Liver (tissue), 7 donors: ENCODE measurements at regions not wholly inside any gene's neighbourhood (a gene's known extent, or its start where the extent isn't known, plus 50 kb on each side); places are given as distances from the start of the nearest gene placed in this dataset.

Experiments
- DNase-seq: peaks from one replicate; pipeline ENCODE4 v3.0.0-alpha.2; 2017; ENCODE audit warnings: low spot score
- H3K27ac ChIP-seq, 2 donors: one replicate each; pipeline ENCODE4 v1.7.0; 2013; ENCODE audit warnings: inconsistent platforms in 2 of 2, low read length in 2 of 2, control low read depth in 1 of 2, low read depth in 1 of 2, mild to moderate bottlenecking in 1 of 2
- H3K27me3 ChIP-seq, 4 donors: one replicate each; pipeline versions ENCODE4 v1.6.1 to v1.7.0; 2013; ENCODE audit warnings: low read length in 3 of 4, inconsistent platforms in 1 of 4, mild to moderate bottlenecking in 1 of 4, moderate library complexity in 1 of 4; ENCODE audit not compliant: control insufficient read depth in 4 of 4, insufficient read depth in 4 of 4
- H3K36me3 ChIP-seq, 4 donors: one replicate each; pipeline versions ENCODE4 v1.6.1 to v1.7.0; 2013; ENCODE audit warnings: low read length in 3 of 4, mild to moderate bottlenecking in 3 of 4, low read depth in 1 of 4, moderate library complexity in 1 of 4; ENCODE audit not compliant: control insufficient read depth in 4 of 4, insufficient read depth in 3 of 4
- H3K4me1 ChIP-seq, 4 donors: one replicate each; pipeline versions ENCODE4 v1.6.1 to v1.7.0; 2013; ENCODE audit warnings: low read length in 3 of 4, mild to moderate bottlenecking in 3 of 4, moderate library complexity in 1 of 4; ENCODE audit not compliant: control insufficient read depth in 4 of 4, insufficient read depth in 4 of 4
- H3K4me3 ChIP-seq, 3 donors: one replicate each; pipeline versions ENCODE4 v1.6.1 to v1.7.0; 2013; ENCODE audit warnings: low read length in 3 of 3, control low read depth in 1 of 3, low read depth in 1 of 3, mild to moderate bottlenecking in 1 of 3
- H3K9ac ChIP-seq, 2 donors: one replicate each; pipeline ENCODE4 v1.7.0; 2013; ENCODE audit warnings: low read length in 2 of 2, mild to moderate bottlenecking in 2 of 2, moderate library complexity in 2 of 2, control low read depth in 1 of 2, low read depth in 1 of 2
- H3K9me3 ChIP-seq, 4 donors: one replicate each; pipeline versions ENCODE4 v1.6.1 to v1.7.0; 2013; ENCODE audit warnings: low read length in 3 of 4; ENCODE audit not compliant: control insufficient read depth in 4 of 4
- EGR1 ChIP-seq, 2 donors: IDR thresholded peaks; 2 replicates each; pipeline ENCODE4 v1.6.1; 2016 to 2018; ENCODE audit warnings: antibody characterized with exemption in 2 of 2, low read depth in 2 of 2
- FOXA1 ChIP-seq: IDR thresholded peaks from 2 replicates; pipeline ENCODE4 v1.6.1; 2016; ENCODE audit warnings: antibody characterized with exemption
- FOXA2 ChIP-seq: IDR thresholded peaks from 2 replicates; pipeline ENCODE4 v1.6.1; 2016; ENCODE audit warnings: antibody characterized with exemption
- GABPA ChIP-seq, 2 donors: IDR thresholded peaks in 1 of 2; conservative IDR thresholded peaks in 1 of 2; 2 replicates each; pipeline ENCODE4 v1.6.1; 2016; ENCODE audit warnings: antibody characterized with exemption in 2 of 2, mild to moderate bottlenecking in 1 of 2, moderate library complexity in 1 of 2
- HNF4A ChIP-seq, 2 donors: conservative IDR thresholded peaks; 2 replicates each; pipeline ENCODE4 v1.6.1; 2016; ENCODE audit warnings: antibody characterized with exemption in 2 of 2, mild to moderate bottlenecking in 2 of 2
- HNF4G ChIP-seq: IDR thresholded peaks from 2 replicates; pipeline ENCODE4 v1.6.1; 2016; ENCODE audit warnings: antibody characterized with exemption
- JUND ChIP-seq, 2 donors: IDR thresholded peaks; 2 replicates each; pipeline ENCODE4 v1.6.1; 2016; ENCODE audit warnings: antibody characterized with exemption in 2 of 2
- NR2F2 ChIP-seq: IDR thresholded peaks from 2 replicates; pipeline ENCODE4 v1.6.1; 2016; ENCODE audit warnings: antibody characterized with exemption
- RAD21 ChIP-seq, 2 donors: IDR thresholded peaks; 2 replicates each; pipeline ENCODE4 v1.6.1; 2016; ENCODE audit warnings: antibody characterized with exemption in 2 of 2, mild to moderate bottlenecking in 2 of 2
- RXRA ChIP-seq, 2 donors: IDR thresholded peaks; 2 replicates each; pipeline ENCODE4 v1.6.1; 2017 to 2018; ENCODE audit warnings: antibody characterized with exemption in 2 of 2, mild to moderate bottlenecking in 1 of 2
- SP1 ChIP-seq: IDR thresholded peaks from 2 replicates; pipeline ENCODE4 v1.6.1; 2018; ENCODE audit warnings: antibody characterized with exemption, mild to moderate bottlenecking
- TAF1 ChIP-seq: conservative IDR thresholded peaks from 2 replicates; pipeline ENCODE4 v1.6.1; 2016; ENCODE audit warnings: antibody characterized with exemption, mild to moderate bottlenecking
- YY1 ChIP-seq: IDR thresholded peaks from 2 replicates; pipeline ENCODE4 v1.6.1; 2016; ENCODE audit warnings: antibody characterized with exemption, mild to moderate bottlenecking
- WGBS: extraction: QIAGEN DNeasy Blood & Tissue Kit; methylation state at CpG from one replicate; pipeline ENCODE4 v1.1.7; 2013; 5-methylcytosine and 5-hydroxymethylcytosine counted together
- TF ChIP-seq, protein P1 (sequence below): IDR thresholded peaks from 2 replicates; pipeline ENCODE4 v1.6.1; 2016; ENCODE audit warnings: antibody characterized with exemption
- TF ChIP-seq, protein P2 (sequence below): IDR thresholded peaks from 2 replicates; pipeline ENCODE4 v1.6.1; 2016; ENCODE audit warnings: antibody characterized with exemption
- TF ChIP-seq, protein P3 (sequence below): IDR thresholded peaks from 2 replicates; pipeline ENCODE4 v1.6.1; 2016; ENCODE audit warnings: antibody characterized with exemption
- TF ChIP-seq, protein P4 (sequence below): IDR thresholded peaks from 2 replicates; pipeline ENCODE4 v1.6.1; 2016; ENCODE audit warnings: antibody characterized with exemption, mild to moderate bottlenecking
- donor health status: healthy.
- donor health status: healthy.
- donor health status: healthy.
- donor health status: healthy.

DNA sequence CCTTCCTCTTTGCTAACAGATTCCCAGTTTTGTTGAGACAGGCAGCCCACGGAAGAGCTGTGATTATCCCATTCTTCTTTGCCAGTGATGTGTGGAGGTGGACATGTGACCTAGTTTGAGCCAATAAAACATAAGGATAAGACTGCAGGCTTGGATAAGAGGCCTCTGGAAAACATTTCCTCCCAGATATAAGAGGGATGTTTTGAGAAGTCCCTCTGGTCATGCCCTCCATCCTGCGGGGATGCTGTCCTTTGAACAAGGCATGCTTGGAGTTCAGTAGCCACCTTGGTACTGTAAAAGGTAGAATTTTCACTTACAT lies 155.7 kb downstream of the TM2D1 start (continued):
- TF ChIP-seq, protein P1, sequence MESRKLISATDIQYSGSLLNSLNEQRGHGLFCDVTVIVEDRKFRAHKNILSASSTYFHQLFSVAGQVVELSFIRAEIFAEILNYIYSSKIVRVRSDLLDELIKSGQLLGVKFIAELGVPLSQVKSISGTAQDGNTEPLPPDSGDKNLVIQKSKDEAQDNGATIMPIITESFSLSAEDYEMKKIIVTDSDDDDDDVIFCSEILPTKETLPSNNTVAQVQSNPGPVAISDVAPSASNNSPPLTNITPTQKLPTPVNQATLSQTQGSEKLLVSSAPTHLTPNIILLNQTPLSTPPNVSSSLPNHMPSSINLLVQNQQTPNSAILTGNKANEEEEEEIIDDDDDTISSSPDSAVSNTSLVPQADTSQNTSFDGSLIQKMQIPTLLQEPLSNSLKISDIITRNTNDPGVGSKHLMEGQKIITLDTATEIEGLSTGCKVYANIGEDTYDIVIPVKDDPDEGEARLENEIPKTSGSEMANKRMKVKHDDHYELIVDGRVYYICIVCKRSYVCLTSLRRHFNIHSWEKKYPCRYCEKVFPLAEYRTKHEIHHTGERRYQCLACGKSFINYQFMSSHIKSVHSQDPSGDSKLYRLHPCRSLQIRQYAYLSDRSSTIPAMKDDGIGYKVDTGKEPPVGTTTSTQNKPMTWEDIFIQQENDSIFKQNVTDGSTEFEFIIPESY: no peak
- no peak for TF ChIP-seq HNF4G
- TF ChIP-seq YY1: no peak
- TF ChIP-seq RAD21 (IDR thresholded peaks at IDR 0.05): no peak
- TF ChIP-seq SP1: no peak
- no peak for TF ChIP-seq RXRA (IDR thresholded peaks at IDR 0.05)
- no peak for TF ChIP-seq EGR1 (IDR thresholded peaks at IDR 0.05; ENCODE audit: low read depth in 2 of 2)
- TF ChIP-seq, protein P2, sequence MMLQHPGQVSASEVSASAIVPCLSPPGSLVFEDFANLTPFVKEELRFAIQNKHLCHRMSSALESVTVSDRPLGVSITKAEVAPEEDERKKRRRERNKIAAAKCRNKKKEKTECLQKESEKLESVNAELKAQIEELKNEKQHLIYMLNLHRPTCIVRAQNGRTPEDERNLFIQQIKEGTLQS: no peak
- no peak for TF ChIP-seq TAF1
- no peak for TF ChIP-seq FOXA2
- TF ChIP-seq, protein P3, sequence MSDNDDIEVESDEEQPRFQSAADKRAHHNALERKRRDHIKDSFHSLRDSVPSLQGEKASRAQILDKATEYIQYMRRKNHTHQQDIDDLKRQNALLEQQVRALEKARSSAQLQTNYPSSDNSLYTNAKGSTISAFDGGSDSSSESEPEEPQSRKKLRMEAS: no peak
- no peak for TF ChIP-seq NR2F2

DNA sequence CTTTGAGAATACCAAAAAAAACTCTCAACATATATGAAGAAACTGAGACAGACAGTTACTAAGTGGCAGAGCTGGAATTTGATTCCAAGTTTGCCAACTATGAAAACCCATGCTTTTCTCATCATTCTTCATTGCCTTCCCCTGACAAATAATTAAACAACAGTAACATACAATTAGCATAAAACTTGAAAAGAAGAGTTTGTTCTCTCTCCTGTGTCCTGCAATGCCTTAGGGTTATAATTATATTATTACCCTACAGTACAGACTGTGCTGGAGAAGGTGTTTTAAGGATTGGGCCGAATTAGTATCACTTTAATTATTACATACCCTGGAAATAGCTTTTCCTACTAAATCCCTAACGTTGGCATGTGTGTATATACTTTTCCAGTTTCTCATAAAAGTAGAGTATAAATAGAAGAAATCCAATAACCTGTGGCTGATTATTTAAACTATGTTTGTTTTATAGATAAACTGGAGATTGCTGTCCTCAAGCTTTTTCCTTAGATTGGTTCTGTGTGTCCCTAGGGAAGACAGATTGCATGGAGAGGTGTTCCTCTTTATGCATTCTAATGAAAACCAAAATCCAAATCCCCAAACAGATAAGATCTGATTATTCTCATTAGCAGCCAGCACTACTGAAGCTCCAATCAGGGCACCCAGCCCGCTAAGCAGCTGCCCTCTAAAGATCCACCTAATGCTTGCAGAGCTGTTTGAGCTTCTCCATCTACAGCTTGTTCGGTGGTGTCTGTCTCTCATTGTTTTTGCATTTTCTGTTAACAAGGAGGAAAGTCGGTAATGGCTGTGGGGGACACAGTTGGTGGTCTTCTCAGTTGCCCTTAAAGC lies 156.3 kb downstream of the TM2D1 start:
- no peaks in the 10 kb centered on the region for H3K36me3 ChIP-seq
- no peak for DNase-seq
- H3K4me3 ChIP-seq: no peak overlapping the region
- H3K27me3 ChIP-seq: no peaks in the 10 kb centered on the region
- TF ChIP-seq TAF1: no peak
- TF ChIP-seq GABPA (IDR thresholded peaks at IDR 0.05 in 1 of 2, conservative IDR thresholded peaks at IDR 0.05 in 1 of 2): no peak
- TF ChIP-seq YY1: no peak
- no peak for TF ChIP-seq HNF4A (conservative IDR thresholded peaks at IDR 0.05)
- no peak overlapping the region for H3K27ac ChIP-seq
- WGBS: 64% methylated on average over 5 of the region's 5 CpGs
- H3K4me1 ChIP-seq: no peaks in the 10 kb centered on the region
- peaks cover 9 to 13% (median 11%) of the 10 kb centered on the region in 4 donors for H3K9me3 ChIP-seq
- no peak overlapping the region for H3K9ac ChIP-seq

DNA sequence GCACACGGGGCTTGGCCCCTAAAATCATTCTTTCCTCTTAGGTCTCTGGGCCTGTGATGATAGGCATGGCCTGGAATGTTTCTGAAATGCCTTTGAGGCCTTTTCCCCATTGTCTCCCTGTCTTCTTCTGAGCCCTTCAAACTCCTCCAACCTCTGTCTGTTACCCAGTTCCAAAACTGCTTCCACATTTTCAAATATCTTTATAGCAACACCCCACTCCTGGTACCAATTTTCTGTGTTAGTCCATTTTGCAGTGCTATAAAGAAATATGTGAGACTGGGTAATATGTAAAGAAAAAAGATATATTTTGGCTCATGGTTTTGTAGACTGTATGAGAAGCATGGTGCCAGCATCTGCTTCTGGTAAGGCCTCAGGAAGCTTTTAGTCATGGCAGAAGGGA lies 158.8 kb downstream of the TM2D1 start:
- WGBS: 81% methylated on average over 1 of the region's 1 CpG
- no peaks in the 10 kb centered on the region for H3K36me3 ChIP-seq
- peak overlapping the region in 1 of 3 donors; percentile 18 for H3K4me3 ChIP-seq
- no peaks in the 10 kb centered on the region for H3K4me1 ChIP-seq
- H3K9ac ChIP-seq: no peak overlapping the region
- H3K9me3 ChIP-seq: peaks cover 9 to 13% (median 11%) of the 10 kb centered on the region in 4 donors
- TF ChIP-seq FOXA1: no peak
- no peak for TF ChIP-seq HNF4G
- no peak for TF ChIP-seq GABPA (IDR thresholded peaks at IDR 0.05 in 1 of 2, conservative IDR thresholded peaks at IDR 0.05 in 1 of 2)
- no peak overlapping the region for H3K27ac ChIP-seq
- no peak for DNase-seq
- H3K27me3 ChIP-seq: no peaks in the 10 kb centered on the region

DNA sequence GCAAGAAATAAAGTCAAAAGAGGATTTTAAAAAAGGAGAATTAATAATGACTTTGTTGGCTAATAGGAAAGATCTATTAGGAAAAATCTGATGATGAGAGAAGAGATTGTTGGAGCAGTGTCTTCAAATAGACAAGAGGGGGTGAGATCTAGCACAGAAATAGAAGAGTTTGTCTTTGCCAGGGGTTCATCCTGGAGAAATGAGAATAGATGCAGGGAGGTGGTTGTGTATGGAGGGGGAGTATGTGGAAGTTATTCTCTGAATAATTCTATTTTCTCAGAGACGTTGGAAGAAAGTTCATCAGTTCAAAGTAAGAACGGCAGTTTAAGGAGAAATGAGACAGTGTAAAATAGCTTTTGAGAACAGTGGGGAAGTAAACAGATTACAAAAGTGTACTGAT lies 161.3 kb downstream of the TM2D1 start:
- WGBS: 87% methylated on average over 2 of the region's 2 CpGs
- DNase-seq: no peak
- Histone ChIP-seq H3K4me3 (no peak overlapping the region), H3K9ac (no peak overlapping the region), H3K27ac (no peak overlapping the region), H3K36me3 (no peaks in the 10 kb centered on the region), H3K9me3 (peaks cover 9 to 13% (median 11%) of the 10 kb centered on the region in 4 donors), H3K27me3 (no peaks in the 10 kb centered on the region), H3K4me1 (no peaks in the 10 kb centered on the region)
- TF ChIP-seq GABPA (IDR thresholded peaks at IDR 0.05 in 1 of 2, conservative IDR thresholded peaks at IDR 0.05 in 1 of 2): no peak
- TF ChIP-seq SP1: no peak
- TF ChIP-seq JUND (IDR thresholded peaks at IDR 0.05): no peak
- TF ChIP-seq, protein P4, sequence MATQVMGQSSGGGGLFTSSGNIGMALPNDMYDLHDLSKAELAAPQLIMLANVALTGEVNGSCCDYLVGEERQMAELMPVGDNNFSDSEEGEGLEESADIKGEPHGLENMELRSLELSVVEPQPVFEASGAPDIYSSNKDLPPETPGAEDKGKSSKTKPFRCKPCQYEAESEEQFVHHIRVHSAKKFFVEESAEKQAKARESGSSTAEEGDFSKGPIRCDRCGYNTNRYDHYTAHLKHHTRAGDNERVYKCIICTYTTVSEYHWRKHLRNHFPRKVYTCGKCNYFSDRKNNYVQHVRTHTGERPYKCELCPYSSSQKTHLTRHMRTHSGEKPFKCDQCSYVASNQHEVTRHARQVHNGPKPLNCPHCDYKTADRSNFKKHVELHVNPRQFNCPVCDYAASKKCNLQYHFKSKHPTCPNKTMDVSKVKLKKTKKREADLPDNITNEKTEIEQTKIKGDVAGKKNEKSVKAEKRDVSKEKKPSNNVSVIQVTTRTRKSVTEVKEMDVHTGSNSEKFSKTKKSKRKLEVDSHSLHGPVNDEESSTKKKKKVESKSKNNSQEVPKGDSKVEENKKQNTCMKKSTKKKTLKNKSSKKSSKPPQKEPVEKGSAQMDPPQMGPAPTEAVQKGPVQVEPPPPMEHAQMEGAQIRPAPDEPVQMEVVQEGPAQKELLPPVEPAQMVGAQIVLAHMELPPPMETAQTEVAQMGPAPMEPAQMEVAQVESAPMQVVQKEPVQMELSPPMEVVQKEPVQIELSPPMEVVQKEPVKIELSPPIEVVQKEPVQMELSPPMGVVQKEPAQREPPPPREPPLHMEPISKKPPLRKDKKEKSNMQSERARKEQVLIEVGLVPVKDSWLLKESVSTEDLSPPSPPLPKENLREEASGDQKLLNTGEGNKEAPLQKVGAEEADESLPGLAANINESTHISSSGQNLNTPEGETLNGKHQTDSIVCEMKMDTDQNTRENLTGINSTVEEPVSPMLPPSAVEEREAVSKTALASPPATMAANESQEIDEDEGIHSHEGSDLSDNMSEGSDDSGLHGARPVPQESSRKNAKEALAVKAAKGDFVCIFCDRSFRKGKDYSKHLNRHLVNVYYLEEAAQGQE: no peak
- TF ChIP-seq FOXA1: no peak
- TF ChIP-seq, protein P1: no peak
- no peak for TF ChIP-seq YY1
- TF ChIP-seq EGR1 (IDR thresholded peaks at IDR 0.05; ENCODE audit: low read depth in 2 of 2): no peak
- TF ChIP-seq HNF4G: no peak
- TF ChIP-seq RAD21 (IDR thresholded peaks at IDR 0.05): no peak
- TF ChIP-seq NR2F2: no peak
- no peak for TF ChIP-seq TAF1
- TF ChIP-seq HNF4A (conservative IDR thresholded peaks at IDR 0.05): no peak
